ENCODE measurements at regions not wholly inside any gene's neighbourhood (a gene's known extent, or its start where the extent isn't known, plus 50 kb on each side); places are given as distances from the start of the nearest gene placed in this dataset.

GRCh38 chr5:2575871-2576270 is 175.6 kb downstream of the IRX2 start:
- H3K4me1 Mint-ChIP-seq (ENCODE audit: unreplicated experiment): no peaks in the 10 kb centered on the region
- TF ChIP-seq CTCF (IDR thresholded peaks at IDR 0.05): no peak
- H3K27ac Mint-ChIP-seq (ENCODE audit: unreplicated experiment): no peak overlapping the region

GRCh38 chr5:2575292-2575691 is 176.2 kb downstream of the IRX2 start:
- peaks cover 31% of the 10 kb centered on the region for H3K9me3 Mint-ChIP-seq (ENCODE audit: unreplicated experiment)
- H3K4me1 Mint-ChIP-seq (ENCODE audit: unreplicated experiment): no peaks in the 10 kb centered on the region
- H3K27ac Mint-ChIP-seq (ENCODE audit: unreplicated experiment): no peak overlapping the region
- H3K27me3 Mint-ChIP-seq (ENCODE audit: unreplicated experiment): no peaks in the 10 kb centered on the region
- no peak for TF ChIP-seq CTCF (IDR thresholded peaks at IDR 0.05)
- H3K4me3 Mint-ChIP-seq (ENCODE audit: unreplicated experiment): no peak overlapping the region
- no peak for DNase-seq (ENCODE audit: extremely low spot score, unreplicated experiment)
- H3K36me3 Mint-ChIP-seq (ENCODE audit: unreplicated experiment): no peaks in the 10 kb centered on the region

More at GRCh38 chr5:2575871-2576270, 175.6 kb downstream of the IRX2 start:
- Mint-ChIP-seq H3K27me3 (ENCODE audit: unreplicated experiment) (no peaks in the 10 kb centered on the region), H3K4me3 (ENCODE audit: unreplicated experiment) (no peak overlapping the region), H3K9me3 (ENCODE audit: unreplicated experiment) (peaks cover 28% of the 10 kb centered on the region), H3K36me3 (ENCODE audit: unreplicated experiment) (no peaks in the 10 kb centered on the region)
- no peak for DNase-seq (ENCODE audit: extremely low spot score, unreplicated experiment)

GRCh38 chr5:2574155-2574554 is 177.3 kb downstream of the IRX2 start:
- DNase-seq (ENCODE audit: extremely low spot score, unreplicated experiment): no peak
- H3K4me1 Mint-ChIP-seq (ENCODE audit: unreplicated experiment): no peaks in the 10 kb centered on the region
- no peak overlapping the region for H3K4me3 Mint-ChIP-seq (ENCODE audit: unreplicated experiment)
- H3K27me3 Mint-ChIP-seq (ENCODE audit: unreplicated experiment): no peaks in the 10 kb centered on the region
- peaks cover 26% of the 10 kb centered on the region for H3K9me3 Mint-ChIP-seq (ENCODE audit: unreplicated experiment)
- H3K27ac Mint-ChIP-seq (ENCODE audit: unreplicated experiment): no peak overlapping the region
- H3K36me3 Mint-ChIP-seq (ENCODE audit: unreplicated experiment): no peaks in the 10 kb centered on the region
- no peak for TF ChIP-seq CTCF (IDR thresholded peaks at IDR 0.05)

- Mint-ChIP-seq H3K4me1 (ENCODE audit: unreplicated experiment) (no peaks in the 10 kb centered on the region), H3K27me3 (ENCODE audit: unreplicated experiment) (no peaks in the 10 kb centered on the region), H3K4me3 (ENCODE audit: unreplicated experiment) (no peak overlapping the region), H3K9me3 (ENCODE audit: unreplicated experiment) (peaks cover 27% of the 10 kb centered on the region), H3K27ac (ENCODE audit: unreplicated experiment) (no peak overlapping the region), H3K36me3 (ENCODE audit: unreplicated experiment) (no peaks in the 10 kb centered on the region)
- no peak for DNase-seq (ENCODE audit: extremely low spot score, unreplicated experiment)
- no peak for TF ChIP-seq CTCF (IDR thresholded peaks at IDR 0.05)
Measured at GRCh38 chr5:2570586-2570985, 180.9 kb downstream of the IRX2 start.

GRCh38 chr5:2569774-2570542 is 181.5 kb downstream of the IRX2 start:
- Mint-ChIP-seq H3K36me3 (ENCODE audit: unreplicated experiment) (no peaks in the 10 kb centered on the region), H3K27me3 (ENCODE audit: unreplicated experiment) (no peaks in the 10 kb centered on the region), H3K27ac (ENCODE audit: unreplicated experiment) (no peak overlapping the region)

More at GRCh38 chr5:2569774-2570542, 181.5 kb downstream of the IRX2 start:
- Mint-ChIP-seq H3K4me3 (ENCODE audit: unreplicated experiment) (no peak overlapping the region), H3K9me3 (ENCODE audit: unreplicated experiment) (peaks cover 27% of the 10 kb centered on the region), H3K4me1 (ENCODE audit: unreplicated experiment) (no peaks in the 10 kb centered on the region)
- no peak for TF ChIP-seq CTCF (IDR thresholded peaks at IDR 0.05)
- no peak for DNase-seq (ENCODE audit: extremely low spot score, unreplicated experiment)
